H9 (cell line): ENCODE measurements at regions not wholly inside any gene's neighbourhood (a gene's known extent, or its start where the extent isn't known, plus 50 kb on each side); places are given as distances from the start of the nearest gene placed in this dataset.

Experiments
- DNase-seq: peaks from one replicate; pipeline ENCODE4 v3.0.0-alpha.2; 2017
- H2AFZ ChIP-seq: one replicate; pipeline ENCODE4 v1.6.1; 2013; ENCODE audit warnings: mild to moderate bottlenecking, low read length, control low read depth, moderate library complexity
- H2AK5ac ChIP-seq: 2 replicates; pipeline ENCODE4 v1.6.1; 2013; ENCODE audit warnings: low read length, control low read depth, mixed read lengths; ENCODE audit not compliant: insufficient read length
- H2BK120ac ChIP-seq: one replicate; pipeline ENCODE4 v1.6.1; 2013; ENCODE audit warnings: low read depth, mild to moderate bottlenecking, low read length, control low read depth, inconsistent platforms; ENCODE audit not compliant: poor library complexity, severe bottlenecking
- H2BK12ac ChIP-seq: 2 replicates; pipeline ENCODE4 v1.6.1; 2013; ENCODE audit warnings: low read length, control low read depth, mixed read lengths, low read depth; ENCODE audit not compliant: insufficient read length
- H2BK15ac ChIP-seq: 2 replicates; pipeline ENCODE4 v1.6.1; 2013; ENCODE audit warnings: low read depth, low read length, control low read depth
- H2BK20ac ChIP-seq: one replicate; pipeline ENCODE4 v1.6.1; 2013; ENCODE audit warnings: low read depth, mild to moderate bottlenecking, low read length, control low read depth, inconsistent platforms; ENCODE audit not compliant: poor library complexity, severe bottlenecking
- H2BK5ac ChIP-seq: 2 replicates; pipeline ENCODE4 v1.6.1; 2013; ENCODE audit warnings: low read length, control low read depth, mixed read lengths; ENCODE audit not compliant: insufficient read length
- H3K14ac ChIP-seq: 2 replicates; pipeline ENCODE4 v1.6.1; 2013; ENCODE audit warnings: low read length, control low read depth; ENCODE audit not compliant: insufficient read depth
- H3K18ac ChIP-seq: 2 replicates; pipeline ENCODE4 v1.6.1; 2013; ENCODE audit warnings: low read depth, mild to moderate bottlenecking, mixed read lengths, low read length, control low read depth; ENCODE audit not compliant: insufficient read length
- H3K23ac ChIP-seq: 2 replicates; pipeline ENCODE4 v1.6.1; 2013; ENCODE audit warnings: low read length, control low read depth, mixed read lengths, low read depth; ENCODE audit not compliant: insufficient read length
- H3K23me2 ChIP-seq: 2 replicates; pipeline ENCODE4 v1.6.1; 2013; ENCODE audit warnings: low read depth, mild to moderate bottlenecking, mixed read lengths, low read length, control low read depth; ENCODE audit not compliant: insufficient read length, poor library complexity, severe bottlenecking
- H3K27ac ChIP-seq: 2 replicates; pipeline ENCODE4 v1.5.1; 2013; ENCODE audit warnings: low read length, control low read depth, mixed read lengths, low read depth; ENCODE audit not compliant: insufficient read length
- H3K27me3 ChIP-seq: 2 replicates; pipeline ENCODE4 v1.6.1; 2013; ENCODE audit warnings: low read length, control low read depth, inconsistent platforms; ENCODE audit not compliant: insufficient read depth
- H3K4ac ChIP-seq: 2 replicates; pipeline ENCODE4 v1.6.1; 2013; ENCODE audit warnings: low read depth, mild to moderate bottlenecking, control low read depth, inconsistent platforms, low read length, moderate library complexity
- H3K4me1 ChIP-seq: 2 replicates; pipeline ENCODE4 v1.6.1; 2013; ENCODE audit warnings: low read length, control low read depth, inconsistent platforms; ENCODE audit not compliant: insufficient read depth
- H3K4me2 ChIP-seq: 2 replicates; pipeline ENCODE4 v1.6.1; 2013; ENCODE audit warnings: low read length, control low read depth, mixed read lengths; ENCODE audit not compliant: insufficient read length, insufficient read depth
- H3K56ac ChIP-seq: 2 replicates; pipeline ENCODE4 v1.6.1; 2013; ENCODE audit warnings: low read depth, mild to moderate bottlenecking, mixed read lengths, low read length, control low read depth; ENCODE audit not compliant: insufficient read length
- H3K79me1 ChIP-seq: 2 replicates; pipeline ENCODE4 v1.6.1; 2013; ENCODE audit warnings: low read depth, mild to moderate bottlenecking, moderate library complexity, low read length, control low read depth, inconsistent platforms; ENCODE audit not compliant: insufficient read depth, poor library complexity, severe bottlenecking
- H3K79me2 ChIP-seq: 2 replicates; pipeline ENCODE4 v1.6.1; 2013; ENCODE audit warnings: low read length, control low read depth, inconsistent platforms; ENCODE audit not compliant: insufficient read depth
- H3K9ac ChIP-seq: 2 replicates; pipeline ENCODE4 v1.6.1; 2013; ENCODE audit warnings: low read length, control low read depth, mixed read lengths; ENCODE audit not compliant: insufficient read length; ENCODE audit errors: extremely low read depth
- H3K9me3 ChIP-seq: one replicate; pipeline ENCODE4 v1.6.1; 2013; ENCODE audit warnings: low read depth, low read length, inconsistent platforms; ENCODE audit not compliant: control insufficient read depth
- H3T11ph ChIP-seq: one replicate; pipeline ENCODE4 v1.6.1; 2013; ENCODE audit warnings: mild to moderate bottlenecking, low read length, control low read depth, inconsistent platforms
- H4K20me1 ChIP-seq: one replicate; pipeline ENCODE4 v1.6.1; 2013; ENCODE audit not compliant: control insufficient read depth, insufficient read length, insufficient read depth
- H4K5ac ChIP-seq: 2 replicates; pipeline ENCODE4 v1.6.1; 2013; ENCODE audit warnings: low read depth, mild to moderate bottlenecking, mixed read lengths, low read length, control low read depth; ENCODE audit not compliant: insufficient read length
- H4K8ac ChIP-seq: replicated peaks from 2 replicates; pipeline ENCODE4 v1.6.1; 2013; ENCODE audit warnings: low read length, control low read depth, mixed read lengths, low read depth; ENCODE audit not compliant: insufficient read length
- H4K91ac ChIP-seq: 2 replicates; pipeline ENCODE4 v1.6.1; 2013; ENCODE audit warnings: low read depth, mild to moderate bottlenecking, moderate library complexity, mixed read lengths, low read length, control low read depth; ENCODE audit not compliant: insufficient read length
- H3K27ac Mint-ChIP-seq, 3 experiments: 2 replicates in 2 of 3; 3 replicates in 1 of 3; pipeline ENCODE4 v1.8.0; 2020 to 2021; ENCODE audit warnings: mixed read lengths in 3 of 3, mild to moderate bottlenecking in 1 of 3, moderate library complexity in 1 of 3
- H3K27me3 Mint-ChIP-seq: 2 replicates; pipeline ENCODE4 v1.8.0; 2021; ENCODE audit warnings: low read depth, mild to moderate bottlenecking, moderate library complexity, mixed read lengths
- H3K36me3 Mint-ChIP-seq, 3 experiments: 2 replicates in 2 of 3; 3 replicates in 1 of 3; pipeline ENCODE4 v1.8.0; 2020 to 2021; ENCODE audit warnings: low read depth in 3 of 3, mixed read lengths in 3 of 3; ENCODE audit not compliant: insufficient read depth in 1 of 3
- H3K4me1 Mint-ChIP-seq, 2 experiments: 2 replicates each; pipeline ENCODE4 v1.8.0; 2020; ENCODE audit warnings: mixed read lengths in 2 of 2
- H3K4me3 Mint-ChIP-seq, 2 experiments: 2 replicates in 1 of 2; 3 replicates in 1 of 2; pipeline ENCODE4 v1.8.0; 2020 to 2021; ENCODE audit warnings: mild to moderate bottlenecking in 2 of 2, mixed read lengths in 2 of 2, moderate library complexity in 1 of 2
- H3K9me3 Mint-ChIP-seq, 2 experiments: 2 replicates in 1 of 2; 3 replicates in 1 of 2; pipeline ENCODE4 v1.8.0; 2020; ENCODE audit warnings: mild to moderate bottlenecking in 2 of 2, mixed read lengths in 2 of 2, moderate library complexity in 1 of 2
- CTCF ChIP-seq: fragments of 200-600 bp; sonication (generic); conservative IDR thresholded peaks from 3 replicates; pipeline ENCODE4 v1.8.0; 2021; ENCODE audit warnings: antibody characterized with exemption, mild to moderate bottlenecking
- WGBS: extraction: QIAGEN DNeasy Blood & Tissue Kit; methylation state at CpG from one replicate; pipeline ENCODE4 v1.1.7; 2013; ENCODE audit warnings: missing lambda C conversion rate, low lambda C conversion rate, mixed read lengths; ENCODE audit not compliant: insufficient read length; ENCODE audit errors: extremely low coverage; 5-methylcytosine and 5-hydroxymethylcytosine counted together

- H3K9ac ChIP-seq = no peak overlapping the region
- H4K20me1 ChIP-seq = no peaks in the 10 kb centered on the region
- H3T11ph ChIP-seq = no peak overlapping the region
- no peak overlapping the region for H3K4me3 Mint-ChIP-seq
- no peak overlapping the region for H2BK15ac ChIP-seq
- no CpG with 5 or more reads among the region's 4 CpGs for WGBS
- no peak overlapping the region for H2AK5ac ChIP-seq
- no peak overlapping the region for H2BK120ac ChIP-seq
- H3K27me3 Mint-ChIP-seq = peaks cover 3% of the 10 kb centered on the region; the same call in 1 of the 2 replicates
- no peak overlapping the region for H3K4me2 ChIP-seq
- H2AFZ ChIP-seq = no peak overlapping the region
- no peaks in the 10 kb centered on the region for H3K4me1 ChIP-seq
- H3K79me2 ChIP-seq = no peaks in the 10 kb centered on the region
- no peak for TF ChIP-seq CTCF
- no peak overlapping the region for H3K18ac ChIP-seq
- peaks cover 26 to 30% of the 10 kb centered on the region in 2 experiments for H3K9me3 Mint-ChIP-seq
- H4K8ac ChIP-seq = no peak overlapping the region
- H4K5ac ChIP-seq = no peak overlapping the region
- no peak overlapping the region for H3K56ac ChIP-seq
- H3K27ac ChIP-seq = no peak overlapping the region
- H3K14ac ChIP-seq = no peak overlapping the region
- H4K91ac ChIP-seq = no peak overlapping the region
- no peaks in the 10 kb centered on the region for H3K23me2 ChIP-seq
- no peak for DNase-seq
- no peak overlapping the region for H2BK20ac ChIP-seq
- H3K4ac ChIP-seq = no peak overlapping the region
- H3K23ac ChIP-seq = no peak overlapping the region
- no peak overlapping the region for H2BK5ac ChIP-seq
- H3K27ac Mint-ChIP-seq = no peak overlapping the region
- peaks cover 11% of the 10 kb centered on the region for H3K9me3 ChIP-seq
- H3K27me3 ChIP-seq = no peaks in the 10 kb centered on the region
- no peaks in the 10 kb centered on the region for H3K4me1 Mint-ChIP-seq
- H3K36me3 Mint-ChIP-seq = peaks cover 4 to 30% (median 10%) of the 10 kb centered on the region in 3 experiments
- no peak overlapping the region for H2BK12ac ChIP-seq
- H3K79me1 ChIP-seq = no peaks in the 10 kb centered on the region
Measured at GRCh38 chr18:44482761-44483160, 197.9 kb upstream of the SETBP1 start.
